ENCODE measurements at regions not wholly inside any gene's neighbourhood (a gene's known extent, or its start where the extent isn't known, plus 50 kb on each side); places are given as distances from the start of the nearest gene placed in this dataset.

DNA sequence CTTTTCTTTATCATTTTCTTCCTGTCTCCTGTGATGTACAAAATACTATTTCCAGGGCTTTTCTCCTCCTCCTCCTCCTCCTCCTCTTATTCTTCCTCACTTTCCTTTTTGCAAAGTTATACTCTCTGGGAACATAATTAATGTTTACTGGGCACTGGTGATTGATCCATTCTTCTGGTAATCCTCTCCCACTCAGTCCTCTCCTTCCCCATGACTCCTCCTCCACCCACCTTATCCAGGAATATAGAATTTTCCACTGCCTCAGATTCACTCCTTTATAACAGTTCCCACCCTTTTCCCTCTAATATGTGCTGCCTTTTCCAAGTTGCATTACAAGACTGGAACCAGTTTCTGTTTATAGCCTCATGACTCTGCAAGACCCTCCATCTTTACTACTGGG lies 62.5 kb upstream of the IYD start:
- no peaks in the 10 kb centered on the region for H3K4me1 ChIP-seq (ENCODE audit: insufficient read depth, low read length)
- no peaks in the 10 kb centered on the region for H4K20me1 ChIP-seq (ENCODE audit: insufficient read depth, low read length)
- no peak for FAIRE-seq
- H3K27me3 ChIP-seq (ENCODE audit: control insufficient read depth in 1 of 2, insufficient read depth in 2 of 2, low read length in 2 of 2), result peaks cover 3 to 17% of the 10 kb centered on the region in 2 experiments; a peak in 2 of 5 replicates
- intact Hi-C loops (cut with micrococcal nuclease; ENCODE audit: unreplicated experiment) (no loop called here), in situ Hi-C loops (cut with HindIII; ENCODE audit: extremely low pct_ligation_motif_present, low pct_unique_long_range_greater_than_20kb) (no loop called here)
- CTCF ChIA-PET (ENCODE audit: low intra/inter-chr PET ratio, low total read pairs), result no interaction called here
- H2AFZ ChIP-seq (ENCODE audit: low read length), result no peak overlapping the region
- DNase-seq (ENCODE audit: low spot score), result no peak
- no peaks in the 10 kb centered on the region for H3K36me3 ChIP-seq (replicated peaks in 1 of 2; ENCODE audit: control insufficient read depth in 1 of 2, insufficient read depth in 2 of 2, low read length in 2 of 2)
- no TSS peak for BruUV-seq (replicated peaks)
- ATAC-seq, result no peak
- H3K4me2 ChIP-seq (ENCODE audit: low read depth, low read length), result no peak overlapping the region
- POLR2A ChIA-PET, result no interaction called here
- no peak overlapping the region for H3K9ac ChIP-seq (ENCODE audit: insufficient read depth, low read depth, low read length)
- H3K79me2 ChIP-seq (ENCODE audit: insufficient read depth, low read length), result no peaks in the 10 kb centered on the region
- no peaks in the 10 kb centered on the region for H3K9me3 ChIP-seq (ENCODE audit: low read length)
- H3K4me3 ChIP-seq (replicated peaks in 1 of 3; ENCODE audit: insufficient read depth in 1 of 3, low read depth in 2 of 3, low read length in 3 of 3), result no peak overlapping the region
- TF ChIP-seq CEBPB (IDR thresholded peaks at IDR 0.05; ENCODE audit: borderline replicate concordance, low read depth, low read length) (no peak), POLR2AphosphoS2 (IDR thresholded peaks at IDR 0.05; ENCODE audit: low read depth, low read length) (no peak), FOXC1 (CRISPR knock-in tag; IDR thresholded peaks at IDR 0.05; ENCODE audit: borderline replicate concordance) (no peak), ZNF446 (CRISPR knock-in tag; IDR thresholded peaks at IDR 0.05) (no peak), THYN1 (CRISPR knock-in tag; IDR thresholded peaks at IDR 0.05; ENCODE audit: borderline replicate concordance, low read depth) (no peak)
- TF ChIP-seq, protein P1, sequence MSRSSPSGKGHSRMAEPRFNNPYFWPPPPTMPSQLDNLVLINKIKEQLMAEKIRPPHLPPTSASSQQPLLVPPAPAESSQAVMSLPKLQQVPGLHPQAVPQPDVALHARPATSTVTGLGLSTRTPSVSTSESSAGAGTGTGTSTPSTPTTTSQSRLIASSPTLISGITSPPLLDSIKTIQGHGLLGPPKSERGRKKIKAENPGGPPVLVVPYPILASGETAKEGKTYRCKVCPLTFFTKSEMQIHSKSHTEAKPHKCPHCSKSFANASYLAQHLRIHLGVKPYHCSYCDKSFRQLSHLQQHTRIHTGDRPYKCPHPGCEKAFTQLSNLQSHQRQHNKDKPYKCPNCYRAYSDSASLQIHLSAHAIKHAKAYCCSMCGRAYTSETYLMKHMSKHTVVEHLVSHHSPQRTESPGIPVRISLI (CRISPR knock-in tag; IDR thresholded peaks at IDR 0.05; ENCODE audit: borderline replicate concordance), result no peak
- TF ChIP-seq, protein P2, sequence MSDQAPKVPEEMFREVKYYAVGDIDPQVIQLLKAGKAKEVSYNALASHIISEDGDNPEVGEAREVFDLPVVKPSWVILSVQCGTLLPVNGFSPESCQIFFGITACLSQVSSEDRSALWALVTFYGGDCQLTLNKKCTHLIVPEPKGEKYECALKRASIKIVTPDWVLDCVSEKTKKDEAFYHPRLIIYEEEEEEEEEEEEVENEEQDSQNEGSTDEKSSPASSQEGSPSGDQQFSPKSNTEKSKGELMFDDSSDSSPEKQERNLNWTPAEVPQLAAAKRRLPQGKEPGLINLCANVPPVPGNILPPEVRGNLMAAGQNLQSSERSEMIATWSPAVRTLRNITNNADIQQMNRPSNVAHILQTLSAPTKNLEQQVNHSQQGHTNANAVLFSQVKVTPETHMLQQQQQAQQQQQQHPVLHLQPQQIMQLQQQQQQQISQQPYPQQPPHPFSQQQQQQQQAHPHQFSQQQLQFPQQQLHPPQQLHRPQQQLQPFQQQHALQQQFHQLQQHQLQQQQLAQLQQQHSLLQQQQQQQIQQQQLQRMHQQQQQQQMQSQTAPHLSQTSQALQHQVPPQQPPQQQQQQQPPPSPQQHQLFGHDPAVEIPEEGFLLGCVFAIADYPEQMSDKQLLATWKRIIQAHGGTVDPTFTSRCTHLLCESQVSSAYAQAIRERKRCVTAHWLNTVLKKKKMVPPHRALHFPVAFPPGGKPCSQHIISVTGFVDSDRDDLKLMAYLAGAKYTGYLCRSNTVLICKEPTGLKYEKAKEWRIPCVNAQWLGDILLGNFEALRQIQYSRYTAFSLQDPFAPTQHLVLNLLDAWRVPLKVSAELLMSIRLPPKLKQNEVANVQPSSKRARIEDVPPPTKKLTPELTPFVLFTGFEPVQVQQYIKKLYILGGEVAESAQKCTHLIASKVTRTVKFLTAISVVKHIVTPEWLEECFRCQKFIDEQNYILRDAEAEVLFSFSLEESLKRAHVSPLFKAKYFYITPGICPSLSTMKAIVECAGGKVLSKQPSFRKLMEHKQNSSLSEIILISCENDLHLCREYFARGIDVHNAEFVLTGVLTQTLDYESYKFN (CRISPR knock-in tag; conservative IDR thresholded peaks at IDR 0.05), result no peak
- no peak overlapping the region for H3K27ac ChIP-seq (ENCODE audit: extremely low read length, insufficient read depth, low read length)
